ENCODE measurements at regions not wholly inside any gene's neighbourhood (a gene's known extent, or its start where the extent isn't known, plus 50 kb on each side); places are given as distances from the start of the nearest gene placed in this dataset.

GRCh38 chr1:185501099-185501498 lies 184.1 kb upstream of the IVNS1ABP start:
- CTCF ChIA-PET (ENCODE audit: low intra/inter-chr PET ratio, low total read pairs), result no interaction called here
- 3% methylated on average over 2 of the region's 2 CpGs for WGBS (ENCODE audit: low lambda C conversion rate)

DNA sequence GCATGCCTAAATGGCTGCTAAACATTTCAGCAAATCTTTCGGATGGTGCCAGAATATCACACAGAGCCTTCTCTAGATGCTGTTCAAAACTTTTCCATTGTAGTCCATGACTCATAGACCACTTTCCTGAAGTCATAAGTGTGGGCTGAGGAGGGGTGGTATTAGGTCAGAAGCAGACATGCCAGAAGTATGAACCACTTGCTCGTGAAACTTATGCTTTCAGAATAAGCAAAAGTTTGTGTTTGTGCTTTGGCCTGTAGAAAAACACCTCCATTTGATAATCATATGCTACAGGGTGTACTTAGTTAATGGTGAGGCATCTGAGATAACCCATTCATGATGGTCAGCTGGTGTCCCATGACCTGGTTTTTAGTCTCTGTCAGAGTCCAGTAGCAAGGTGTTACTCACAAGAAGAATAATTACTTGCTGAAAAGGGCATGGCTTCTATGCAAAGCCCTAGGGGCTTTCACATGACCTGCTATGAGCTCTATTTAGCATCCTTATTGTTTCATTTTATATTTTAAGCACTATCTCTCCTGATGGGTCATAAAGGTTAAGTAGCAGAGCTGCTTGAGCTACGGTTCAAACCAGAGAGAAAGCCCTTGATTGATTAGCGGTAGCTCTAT lies 183.1 kb upstream of the IVNS1ABP start:
- no peaks in the 10 kb centered on the region for H3K9me3 ChIP-seq (ENCODE audit: low read length)
- no peak overlapping the region for H3K4me3 ChIP-seq (replicated peaks in 1 of 3; ENCODE audit: insufficient read depth in 1 of 3, low read depth in 2 of 3, low read length in 3 of 3)
- BruUV-seq (replicated peaks), result no TSS peak
- no peak overlapping the region for H3K9ac ChIP-seq (ENCODE audit: insufficient read depth, low read depth, low read length)
- H3K4me2 ChIP-seq (ENCODE audit: low read depth, low read length), result no peak overlapping the region
- no peaks in the 10 kb centered on the region for H3K4me1 ChIP-seq (ENCODE audit: insufficient read depth, low read length)
- in situ Hi-C loops (cut with HindIII; ENCODE audit: extremely low pct_ligation_motif_present, low pct_unique_long_range_greater_than_20kb) (no loop called here), intact Hi-C loops (cut with micrococcal nuclease; ENCODE audit: unreplicated experiment) (no loop called here)
- no peaks in the 10 kb centered on the region for H3K79me2 ChIP-seq (ENCODE audit: insufficient read depth, low read length)
- H3K36me3 ChIP-seq (replicated peaks in 1 of 2; ENCODE audit: control insufficient read depth in 1 of 2, insufficient read depth in 2 of 2, low read length in 2 of 2), result no peaks in the 10 kb centered on the region
- ATAC-seq (no peak), DNase-seq (ENCODE audit: low spot score) (no peak), FAIRE-seq (no peak)
- no peak overlapping the region for H3K27ac ChIP-seq (ENCODE audit: extremely low read length, insufficient read depth, low read length)
- no peaks in the 10 kb centered on the region; a peak in 1 of 5 replicates for H3K27me3 ChIP-seq (ENCODE audit: control insufficient read depth in 1 of 2, insufficient read depth in 2 of 2, low read length in 2 of 2)
- ChIA-PET CTCF (ENCODE audit: low intra/inter-chr PET ratio, low total read pairs) (no interaction called here), POLR2A (no interaction called here)
- 20% methylated on average over 4 of the region's 4 CpGs for WGBS (ENCODE audit: low lambda C conversion rate)
- no peaks in the 10 kb centered on the region for H4K20me1 ChIP-seq (ENCODE audit: insufficient read depth, low read length)
- H2AFZ ChIP-seq (ENCODE audit: low read length), result no peak overlapping the region
- TF ChIP-seq ZSCAN31 (CRISPR knock-in tag; IDR thresholded peaks at IDR 0.05; ENCODE audit: low read depth) (no peak), ZNF225 (CRISPR knock-in tag; IDR thresholded peaks at IDR 0.05) (no peak), SYNCRIP (IDR thresholded peaks at IDR 0.05; ENCODE audit: insufficient read depth, low read depth, low read length) (no peak), ZBTB37 (CRISPR knock-in tag; IDR thresholded peaks at IDR 0.05) (no peak), MTERF4 (CRISPR knock-in tag; IDR thresholded peaks at IDR 0.05) (no peak), ZNF710 (CRISPR knock-in tag; IDR thresholded peaks at IDR 0.05; ENCODE audit: borderline replicate concordance) (no peak), HNRNPL (IDR thresholded peaks at IDR 0.05; ENCODE audit: low read depth, low read length) (no peak), HHEX (CRISPR knock-in tag; IDR thresholded peaks at IDR 0.05) (no peak), CBX1 (IDR thresholded peaks at IDR 0.05; ENCODE audit: low read depth) (no peak)

More at GRCh38 chr1:185501099-185501498, 184.1 kb upstream of the IVNS1ABP start:
- Histone ChIP-seq H3K9me3 (ENCODE audit: low read length) (no peaks in the 10 kb centered on the region), H2AFZ (ENCODE audit: low read length) (no peak overlapping the region), H4K20me1 (ENCODE audit: insufficient read depth, low read length) (no peaks in the 10 kb centered on the region), H3K4me2 (ENCODE audit: low read depth, low read length) (no peak overlapping the region), H3K4me1 (ENCODE audit: insufficient read depth, low read length) (no peaks in the 10 kb centered on the region), H3K27me3 (ENCODE audit: control insufficient read depth in 1 of 2, insufficient read depth in 2 of 2, low read length in 2 of 2) (no peaks in the 10 kb centered on the region; a peak in 1 of 5 replicates), H3K79me2 (ENCODE audit: insufficient read depth, low read length) (no peaks in the 10 kb centered on the region), H3K36me3 (replicated peaks in 1 of 2; ENCODE audit: control insufficient read depth in 1 of 2, insufficient read depth in 2 of 2, low read length in 2 of 2) (no peaks in the 10 kb centered on the region), H3K4me3 (replicated peaks in 1 of 3; ENCODE audit: insufficient read depth in 1 of 3, low read depth in 2 of 3, low read length in 3 of 3) (no peak overlapping the region), H3K27ac (ENCODE audit: extremely low read length, insufficient read depth, low read length) (no peak overlapping the region), H3K9ac (ENCODE audit: insufficient read depth, low read depth, low read length) (no peak overlapping the region)
- no peak for FAIRE-seq
- in situ Hi-C loops (cut with HindIII; ENCODE audit: extremely low pct_ligation_motif_present, low pct_unique_long_range_greater_than_20kb), result no loop called here
- POLR2A ChIA-PET, result no interaction called here
- TF ChIP-seq CBX1 (IDR thresholded peaks at IDR 0.05; ENCODE audit: low read depth) (no peak), ZMYM2 (CRISPR knock-in tag; IDR thresholded peaks at IDR 0.05) (no peak), ZNF12 (CRISPR knock-in tag; IDR thresholded peaks at IDR 0.05) (no peak), KLF13 (CRISPR knock-in tag; IDR thresholded peaks at IDR 0.05) (no peak), TCF7 (IDR thresholded peaks at IDR 0.05; ENCODE audit: low read depth) (peak; percentile 71), SP5 (CRISPR knock-in tag; IDR thresholded peaks at IDR 0.05; ENCODE audit: borderline replicate concordance, low read depth) (peak; percentile 54)
- intact Hi-C loops (cut with micrococcal nuclease; ENCODE audit: unreplicated experiment), result no loop called here
- no peak for ATAC-seq
- no TSS peak for BruUV-seq (replicated peaks)
- peak; percentile 35 for DNase-seq (ENCODE audit: low spot score)
